Cerebellar nuclear complex (tissue), 1 donor: ENCODE measurements at regions not wholly inside any gene's neighbourhood (a gene's known extent, or its start where the extent isn't known, plus 50 kb on each side); places are given as distances from the start of the nearest gene placed in this dataset.

Experiments
- DNase-seq, 2 experiments: peaks; one replicate each; lab custom pipeline; 2025; lab: John Stamatoyannopoulos, UW

DNA sequence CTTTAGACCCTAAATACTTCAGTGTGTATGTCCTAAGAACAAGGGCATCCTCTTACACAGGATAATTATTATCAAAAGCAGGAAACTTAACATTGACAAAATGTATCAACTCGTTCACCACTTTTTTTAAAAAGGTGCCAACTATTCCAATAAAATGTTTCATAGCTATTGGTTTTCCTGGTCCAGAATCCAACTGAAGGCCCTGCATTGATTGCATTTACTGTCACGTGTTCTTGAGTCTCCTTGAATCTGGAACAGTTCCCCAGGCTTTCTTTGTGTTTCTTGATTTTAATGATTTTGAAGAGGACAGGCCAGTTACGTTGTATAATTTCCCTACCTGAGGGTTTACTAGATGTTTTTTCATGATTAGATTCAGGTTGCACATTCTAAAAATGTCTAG, 94.6 kb upstream of the ARHGEF3 start:
- no peak for DNase-seq

DNA sequence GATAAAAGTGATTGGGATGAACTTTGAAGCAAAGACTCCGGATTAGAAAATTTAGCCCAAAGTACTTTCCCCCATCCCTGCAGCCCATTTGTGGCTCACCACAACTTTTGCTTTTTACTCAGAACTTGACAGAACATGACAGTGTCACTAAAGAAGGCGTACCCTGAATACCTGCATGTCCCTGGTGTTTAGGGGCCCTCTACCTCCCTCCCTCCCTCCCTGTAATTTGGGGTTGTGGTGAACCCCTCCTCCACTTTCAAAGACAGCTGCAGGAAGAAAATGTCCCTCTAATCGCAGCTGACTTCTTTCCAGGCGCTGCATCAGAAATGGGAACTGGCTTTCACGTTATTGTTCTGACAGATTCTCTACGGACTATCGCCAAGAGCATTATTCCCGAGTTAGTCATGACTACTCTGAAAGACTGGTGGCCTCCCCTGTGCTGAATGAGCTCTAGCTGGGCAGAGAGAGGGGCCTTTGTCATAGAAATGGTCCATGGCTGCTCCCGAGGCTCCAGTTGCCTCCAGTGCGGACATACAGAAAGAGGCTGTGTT, 93.2 kb upstream of the ARHGEF3 start:
- no peak for DNase-seq

DNA sequence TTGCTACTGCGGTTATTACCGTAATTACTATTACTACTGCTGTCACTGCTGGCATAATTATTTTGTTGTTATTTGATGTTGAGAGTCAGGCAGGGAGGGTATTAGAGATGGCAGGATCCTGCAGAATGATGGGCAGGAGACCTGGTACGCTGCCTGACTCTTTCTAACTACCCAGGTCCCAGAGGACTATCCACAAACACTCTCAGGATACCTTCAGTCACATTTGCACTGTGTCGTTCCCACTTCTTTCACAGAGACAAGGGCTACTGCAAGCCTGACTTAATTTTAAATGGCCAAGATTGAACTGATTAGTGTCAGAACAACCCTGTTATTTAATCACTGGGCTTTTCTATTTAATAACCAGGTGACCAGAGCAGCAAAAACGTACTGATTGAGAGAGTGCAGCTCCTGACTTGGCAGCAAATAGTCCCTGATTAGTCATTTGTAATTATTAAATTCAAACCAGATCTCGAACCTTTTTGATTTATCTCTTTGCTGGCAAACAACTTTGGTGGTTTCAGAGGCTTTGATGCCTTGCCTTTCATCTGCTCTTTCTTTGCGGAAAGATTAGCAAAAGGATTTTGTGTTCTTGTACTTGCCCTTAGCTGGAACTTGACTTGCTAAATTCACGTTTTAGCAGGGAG, 88.8 kb upstream of the ARHGEF3 start:
- no peak for DNase-seq

DNA sequence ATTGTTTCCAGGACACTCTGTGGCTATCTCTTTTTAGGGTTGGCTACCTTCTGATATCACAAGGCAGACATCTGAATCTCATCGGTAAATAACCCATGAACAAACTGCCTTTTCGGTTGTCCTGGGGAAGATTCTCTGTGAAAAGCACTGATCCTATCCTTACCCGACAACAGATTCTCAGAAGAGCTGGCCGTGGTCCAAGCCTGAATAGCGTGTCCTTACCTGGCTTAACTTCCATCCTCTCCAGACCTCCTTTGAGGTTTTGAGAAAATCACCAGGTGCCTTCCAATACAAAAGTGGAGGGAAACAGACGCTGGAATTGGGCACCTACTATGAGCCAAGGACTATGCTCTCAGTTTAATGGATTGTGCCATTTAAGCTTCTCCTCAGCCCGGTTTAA, 87.4 kb upstream of the ARHGEF3 start:
- DNase-seq, result no peak

DNA sequence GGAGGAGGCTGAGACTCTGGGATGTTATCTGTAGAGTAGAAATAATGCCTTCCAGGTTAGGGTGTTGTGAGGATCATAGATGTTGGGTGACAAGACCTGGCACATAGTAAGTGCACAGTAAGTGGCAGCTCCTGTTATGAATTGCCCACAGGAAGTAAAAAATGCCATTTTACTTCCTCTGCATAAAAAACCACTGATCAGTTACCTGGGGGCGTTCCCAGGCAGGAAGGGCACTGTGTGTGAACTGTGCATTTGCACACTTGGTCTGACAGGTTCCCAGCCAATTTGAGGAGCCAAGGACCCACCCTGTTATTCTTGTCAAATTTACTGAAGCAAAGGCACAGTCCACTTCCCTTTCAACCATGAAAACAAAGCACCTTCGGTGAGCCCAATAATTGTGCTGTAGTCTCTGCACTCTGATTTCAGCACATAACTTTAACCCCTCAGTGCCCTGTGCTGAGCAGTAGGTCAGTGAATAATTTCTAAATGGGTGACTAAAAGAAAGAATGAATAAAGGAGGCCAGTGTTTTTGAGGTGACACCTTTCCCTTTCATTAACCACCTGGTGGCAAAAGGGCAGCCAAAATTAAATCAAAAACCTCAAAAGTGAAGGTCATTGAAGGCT, 85.8 kb upstream of the ARHGEF3 start:
- no peak for DNase-seq

DNA sequence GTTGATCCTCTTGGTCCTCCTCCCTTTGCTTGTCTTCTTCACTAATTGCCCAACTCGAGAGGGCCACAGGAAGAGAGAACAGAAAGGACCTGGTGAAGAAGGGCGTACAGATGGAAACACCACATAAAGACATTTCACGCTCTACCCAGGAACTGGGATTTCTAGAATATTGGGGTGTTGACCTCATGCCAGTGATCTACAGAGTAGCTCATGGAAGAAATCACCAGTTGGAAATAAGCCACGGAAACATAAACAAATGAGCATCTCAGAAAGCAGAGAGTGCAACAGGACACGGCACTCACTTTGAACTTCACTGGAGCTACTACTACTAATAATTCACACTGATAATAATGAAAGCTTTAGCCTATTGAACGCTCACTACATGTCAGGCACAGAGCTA, 84.6 kb upstream of the ARHGEF3 start:
- DNase-seq, result no peak

DNA sequence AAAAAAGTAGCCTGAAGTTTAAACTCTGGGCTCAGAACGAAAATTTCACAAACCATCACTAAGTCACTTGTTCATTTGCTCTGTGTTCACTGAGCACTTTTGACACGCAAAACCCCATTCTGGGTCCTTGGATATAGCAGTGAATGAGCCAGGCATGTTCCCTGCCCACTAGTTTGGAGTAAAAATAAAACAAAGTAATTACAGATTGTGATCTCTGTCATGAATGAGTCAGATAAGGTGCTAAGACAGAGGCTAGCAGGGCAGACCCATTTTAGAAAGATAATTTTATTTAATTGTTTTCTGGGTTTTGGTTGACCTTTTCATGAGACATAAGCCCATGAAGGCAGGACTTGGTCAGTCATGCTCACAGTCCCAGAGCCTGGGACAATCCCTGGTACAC, 84.1 kb upstream of the ARHGEF3 start:
- DNase-seq, result no peak

DNA sequence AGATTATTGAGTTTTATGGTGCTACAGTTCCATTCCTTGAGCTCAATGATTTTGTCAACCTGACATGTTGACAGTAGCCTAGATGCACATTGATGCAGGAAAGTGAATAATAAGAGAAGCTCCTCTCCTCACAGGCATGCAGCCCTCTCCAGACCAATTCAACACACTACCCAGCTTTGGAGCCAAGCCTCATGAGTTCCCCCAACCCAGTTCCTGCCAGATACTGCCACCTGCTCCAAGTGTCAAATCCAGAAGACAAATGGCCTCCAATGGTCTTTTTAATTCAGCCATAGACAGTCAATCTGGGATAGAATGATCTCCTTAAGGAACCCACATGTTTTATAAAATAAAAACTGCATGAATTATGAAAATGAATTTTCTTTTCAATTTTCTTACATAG, 83.7 kb upstream of the ARHGEF3 start:
- DNase-seq, result no peak

DNA sequence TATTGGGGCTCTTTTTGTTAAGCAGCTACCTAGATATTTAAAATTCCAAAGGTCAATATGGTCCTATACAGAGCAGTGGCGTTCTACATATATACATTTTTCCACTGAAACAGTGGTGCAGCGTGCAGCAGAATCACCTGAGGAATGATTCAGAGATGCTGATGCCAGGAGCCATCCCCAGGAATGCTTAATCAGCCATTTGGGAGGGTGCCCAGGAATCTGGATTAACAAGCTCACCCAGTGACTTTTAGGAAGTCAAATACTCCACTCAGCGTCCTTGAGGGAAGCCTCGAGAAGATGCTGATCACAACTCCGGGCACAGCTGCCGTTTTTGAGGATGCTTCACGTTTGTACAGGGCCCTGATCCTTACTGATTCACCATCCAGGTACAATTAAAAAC, 82.6 kb upstream of the ARHGEF3 start:
- DNase-seq, result no peak

DNA sequence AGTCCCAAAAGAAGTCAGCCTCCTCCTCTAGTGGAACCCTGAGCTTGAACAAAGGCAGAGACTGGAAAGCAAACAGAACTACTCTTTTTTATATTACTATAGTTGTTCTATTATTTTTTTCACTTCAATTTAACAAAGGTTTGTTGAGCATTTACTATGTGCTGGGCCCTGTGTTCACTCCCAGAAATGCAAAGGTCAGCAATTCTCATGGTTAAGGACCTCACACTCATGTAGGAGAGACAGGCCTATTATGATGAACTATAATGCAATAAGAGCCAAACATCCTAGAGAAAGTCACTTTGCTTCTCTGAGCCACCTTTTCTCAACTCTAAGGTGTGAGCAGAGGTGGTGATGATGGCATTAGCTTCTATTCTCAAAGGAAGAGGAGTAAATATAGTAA, 82.1 kb upstream of the ARHGEF3 start:
- DNase-seq, result no peak

DNA sequence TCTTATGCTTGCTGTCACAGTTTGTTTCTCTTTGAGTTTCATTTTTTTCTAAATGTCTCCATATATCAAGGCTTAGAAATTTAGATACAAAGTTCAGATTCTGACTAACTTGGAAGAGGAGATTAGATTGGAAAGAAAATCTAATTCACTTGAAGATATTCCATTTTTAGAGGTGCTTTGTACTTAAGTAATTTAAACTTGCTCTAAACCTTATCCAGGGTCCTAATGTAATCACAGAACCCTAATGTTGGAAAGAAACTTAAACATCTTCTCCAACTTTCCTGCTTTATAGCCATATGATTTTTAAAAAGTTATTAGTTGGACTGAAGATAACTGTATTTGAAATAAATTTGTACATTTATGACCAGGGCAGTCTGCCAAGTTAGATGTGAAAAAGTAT, 81.1 kb upstream of the ARHGEF3 start:
- no peak for DNase-seq

DNA sequence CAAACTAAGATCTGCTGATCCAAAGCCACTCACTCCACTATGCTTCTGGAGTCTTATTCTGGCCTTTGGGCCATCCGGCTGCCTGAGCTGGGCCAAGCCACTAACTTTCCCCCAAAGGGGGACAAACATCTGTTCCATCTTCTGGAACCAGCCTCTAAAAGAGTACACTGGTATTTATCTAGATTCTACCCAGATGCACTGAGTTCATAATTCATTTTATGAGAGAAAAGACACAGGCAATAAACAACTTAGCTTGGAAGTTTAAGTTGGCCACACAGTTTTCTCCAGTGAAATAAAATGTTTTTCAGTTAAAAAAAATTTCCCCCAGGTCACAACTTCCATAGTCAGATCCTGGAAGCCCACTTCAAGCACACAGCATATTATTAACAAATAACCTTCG, 80.1 kb upstream of the ARHGEF3 start:
- no peak for DNase-seq

DNA sequence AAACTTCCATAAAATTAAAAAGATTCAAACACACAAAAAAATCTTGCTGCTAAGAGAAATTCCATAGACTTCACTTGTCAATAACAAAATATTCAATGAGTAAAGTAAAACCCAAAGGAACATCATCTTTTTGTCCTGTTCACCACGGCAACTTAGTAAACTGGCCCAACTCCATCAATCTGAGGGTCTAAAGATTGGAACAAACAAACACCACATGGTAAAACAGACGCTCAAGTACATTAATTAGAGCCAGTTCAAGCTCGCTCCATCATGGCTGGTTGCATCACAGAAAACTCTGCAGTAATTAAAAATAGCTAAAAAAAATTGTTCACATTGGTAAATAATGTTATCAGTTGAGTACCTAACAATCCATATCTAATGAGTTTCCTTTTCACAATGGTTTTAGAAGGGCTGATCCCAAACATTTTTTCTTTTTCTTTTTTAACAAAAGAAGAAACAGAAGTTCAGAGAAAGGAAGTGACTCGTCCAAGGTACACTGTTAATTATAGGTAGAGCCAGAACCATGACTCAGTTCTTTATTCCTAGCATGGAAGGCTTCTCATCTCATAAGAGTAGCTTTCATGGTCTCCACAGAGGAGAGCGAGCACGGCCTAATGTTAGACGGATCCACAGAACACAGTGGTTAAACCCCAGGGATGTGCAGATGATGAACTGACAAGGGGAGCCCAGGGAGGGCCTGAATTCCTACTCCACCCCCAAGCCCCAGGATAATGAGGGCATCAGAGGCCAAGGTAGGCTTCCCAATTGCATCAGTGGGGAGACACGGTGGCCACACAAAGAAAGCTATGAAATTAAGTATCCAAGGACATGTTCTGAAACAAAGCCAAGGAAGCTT, 79.2 kb upstream of the ARHGEF3 start:
- no peak for DNase-seq

DNA sequence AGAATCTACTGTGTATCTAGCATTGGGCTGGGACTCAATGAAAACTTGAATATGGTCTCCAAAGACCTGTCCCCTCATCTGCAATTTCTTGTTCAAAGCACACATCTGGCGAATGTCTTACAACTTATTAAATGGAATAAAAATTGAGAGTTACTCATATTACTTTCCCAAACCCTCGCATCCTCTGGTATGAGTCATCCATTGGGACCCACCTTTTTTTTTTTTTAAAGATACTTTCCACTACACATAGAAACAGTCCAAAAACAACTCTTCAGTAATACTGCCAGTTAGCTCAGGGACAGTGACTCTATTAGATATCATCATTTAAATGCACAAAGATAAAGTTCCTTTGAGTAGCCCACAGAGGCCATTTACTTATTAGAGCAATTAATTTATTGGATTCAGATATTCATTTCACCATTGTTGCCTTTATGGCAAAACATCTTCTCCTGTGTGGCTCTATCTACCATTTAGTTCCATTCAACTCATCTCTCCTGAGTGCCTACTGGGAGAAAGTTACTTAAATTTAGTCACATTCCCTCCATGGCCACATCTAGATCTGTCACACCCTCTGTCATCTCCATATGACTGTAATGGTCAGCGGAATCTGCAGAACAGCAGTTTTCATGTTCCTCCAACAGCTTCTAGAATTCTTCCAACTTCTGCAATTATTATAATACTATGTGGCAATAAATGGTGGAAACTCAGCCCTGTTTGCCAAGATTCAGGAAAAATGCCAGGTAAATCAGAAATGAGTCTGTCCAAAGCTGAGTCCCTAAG, 77.9 kb upstream of the ARHGEF3 start:
- DNase-seq, result no peak

DNA sequence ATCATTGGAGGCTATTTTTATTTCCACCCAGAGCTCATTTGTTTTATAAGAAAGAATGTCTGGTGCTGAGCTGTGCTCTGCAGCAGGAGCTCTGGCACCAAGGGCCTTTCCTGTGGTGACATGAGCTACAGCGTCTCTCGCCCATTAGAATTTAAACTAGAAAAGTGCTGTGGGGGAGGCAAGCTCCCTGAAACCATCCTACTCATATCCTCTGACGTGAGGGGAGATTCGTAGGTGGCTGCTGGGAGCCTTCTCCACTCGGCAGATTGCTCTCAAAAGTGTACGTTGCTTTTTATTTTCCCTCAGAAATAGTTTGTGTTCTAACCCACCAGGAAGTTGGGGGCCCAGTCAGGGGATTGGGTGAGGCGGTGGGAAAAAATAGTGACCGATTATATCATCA, 76.3 kb upstream of the ARHGEF3 start:
- no peak for DNase-seq

DNA sequence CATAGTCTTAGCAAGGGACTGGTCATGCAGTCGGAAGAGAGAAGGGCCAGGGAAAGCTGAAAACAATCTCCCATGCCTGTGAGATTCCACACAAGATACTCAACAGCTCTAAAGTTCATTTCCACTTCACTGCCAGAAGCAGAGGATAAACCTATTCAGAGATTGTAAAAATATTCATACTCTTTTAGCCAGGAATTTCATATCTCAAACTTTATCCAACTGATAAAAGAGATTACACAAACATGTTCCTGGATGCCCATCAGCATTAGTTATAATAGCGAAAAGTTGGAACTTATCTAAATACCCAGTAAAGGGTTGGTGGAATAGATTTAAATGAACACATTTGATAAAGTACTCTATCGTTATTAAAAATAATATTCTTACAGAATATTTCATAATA, 75.2 kb upstream of the ARHGEF3 start:
- DNase-seq, result no peak

DNA sequence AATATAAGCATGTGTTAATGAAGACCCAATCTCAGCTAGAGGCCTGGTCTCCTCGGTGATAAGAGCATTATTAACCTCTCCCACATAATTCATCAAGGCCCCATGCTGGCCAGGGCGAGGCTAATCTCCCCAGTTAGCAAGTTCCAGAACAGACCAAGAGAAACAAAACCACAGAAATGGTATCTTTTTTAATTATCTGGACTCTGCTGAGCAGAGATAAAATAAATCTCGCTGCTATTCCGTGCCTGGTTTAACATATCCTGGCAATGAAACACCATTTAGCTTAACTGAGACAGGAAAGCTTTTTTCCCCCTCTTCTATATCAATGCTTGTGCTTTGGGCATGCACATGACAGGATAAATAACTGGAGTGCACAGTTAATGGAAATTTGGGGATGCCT, 72.5 kb upstream of the ARHGEF3 start:
- no peak for DNase-seq

DNA sequence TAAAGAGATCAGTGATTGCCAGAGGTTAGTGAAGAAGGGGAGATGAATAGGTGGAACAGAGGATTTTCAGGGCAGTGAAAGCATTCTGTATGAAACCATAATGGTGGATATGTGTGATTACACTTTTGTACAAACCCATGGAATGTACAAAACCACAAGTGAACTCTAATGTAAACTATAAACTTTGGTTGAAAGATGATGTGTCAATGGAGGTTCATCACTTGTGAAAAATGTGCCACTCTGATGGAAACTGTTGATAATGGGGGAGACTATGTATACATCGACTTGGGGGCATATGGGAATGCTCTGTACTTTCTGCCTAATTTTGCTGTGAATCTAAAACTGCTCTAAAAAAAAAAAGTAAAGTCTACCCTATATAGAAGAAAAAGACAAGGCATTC, 68.7 kb upstream of the ARHGEF3 start:
- no peak for DNase-seq

DNA sequence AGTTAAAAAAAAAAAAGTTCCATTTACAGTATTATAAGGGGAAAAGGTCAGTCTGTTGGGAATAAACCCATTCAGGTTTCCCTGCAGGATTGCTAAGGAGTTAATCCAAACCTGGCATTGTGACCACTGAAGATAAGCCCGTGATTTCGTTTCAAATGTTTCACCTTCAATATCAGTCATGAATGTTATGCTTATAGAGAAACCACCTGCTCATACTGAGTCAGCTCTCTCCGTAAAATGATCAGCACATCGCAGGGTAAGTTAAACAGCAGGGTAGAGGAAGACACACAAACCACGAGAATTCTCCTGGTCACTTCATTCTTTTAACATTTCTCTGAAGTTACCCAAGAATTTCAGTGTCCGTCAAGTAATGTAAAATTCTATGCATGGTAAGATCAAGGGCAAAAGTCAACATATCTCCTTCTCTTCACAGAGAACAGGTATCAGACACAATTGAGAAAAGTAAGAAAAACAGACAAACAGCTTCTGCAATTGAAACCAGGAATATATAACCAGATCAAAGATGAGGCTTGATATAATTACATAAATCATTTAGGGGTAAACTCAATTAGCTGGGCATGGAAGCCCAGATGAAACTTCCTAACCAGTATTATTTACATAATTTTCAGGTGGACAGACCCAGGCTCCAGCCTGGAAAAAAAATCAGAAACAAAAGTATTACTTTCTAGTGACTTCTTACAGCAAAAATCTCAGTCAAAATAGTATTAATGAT, 67.6 kb upstream of the ARHGEF3 start:
- no peak for DNase-seq

DNA sequence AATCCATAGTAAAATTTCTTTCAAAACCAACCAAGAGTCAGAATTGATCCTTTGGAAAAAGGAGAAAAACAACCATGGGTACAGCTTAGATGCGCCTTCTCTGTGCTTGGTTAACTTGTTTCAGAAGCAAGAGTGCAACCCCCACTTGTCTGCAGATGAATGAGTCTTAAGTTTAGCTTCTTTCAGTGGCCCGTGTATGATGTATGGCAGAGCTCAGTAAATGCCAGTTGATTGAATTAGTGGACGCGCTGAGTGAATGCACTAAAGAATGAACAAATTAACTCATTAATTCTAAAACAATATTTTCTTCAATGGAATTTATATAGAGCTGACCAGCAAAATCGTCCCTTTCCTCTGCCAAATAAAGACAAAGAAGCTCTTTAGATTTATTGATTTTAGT, 67.0 kb upstream of the ARHGEF3 start:
- DNase-seq, result no peak

DNA sequence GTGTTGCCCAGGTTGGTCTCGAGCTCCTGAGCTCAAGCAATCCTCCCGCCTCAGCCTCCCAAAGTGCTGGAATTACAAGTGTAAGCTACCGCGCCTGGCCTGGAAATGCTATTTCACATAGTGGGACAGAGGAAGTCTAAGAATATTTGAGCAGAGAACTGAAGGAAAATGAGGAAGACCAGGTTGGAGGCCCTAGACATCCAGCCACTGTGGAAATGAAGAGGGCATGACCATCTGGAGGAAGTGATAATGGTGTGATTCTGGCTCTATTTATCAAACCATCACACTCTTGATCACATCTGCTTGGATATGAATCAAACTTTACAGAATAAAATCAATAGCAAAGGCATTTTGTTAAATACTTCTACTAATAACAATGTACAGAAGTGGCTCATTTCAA, 65.9 kb upstream of the ARHGEF3 start:
- DNase-seq, result no peak
